ENCODE measurements at regions not wholly inside any gene's neighbourhood (a gene's known extent, or its start where the extent isn't known, plus 50 kb on each side); places are given as distances from the start of the nearest gene placed in this dataset.

GRCh38 chr12:58066296-58066695, 124.9 kb downstream of the ATP23 start:
- H3K9me3 ChIP-seq (ENCODE audit: control insufficient read depth, insufficient read depth, low read depth, low read length): no peaks in the 10 kb centered on the region
- no peaks in the 10 kb centered on the region for H3K36me3 ChIP-seq (ENCODE audit: control insufficient read depth, insufficient read depth, low read length)
- intact Hi-C loops (cut with micrococcal nuclease; ENCODE audit: unreplicated experiment): no loop called here
- in situ Hi-C loops (cut with HindIII; ENCODE audit: low pct_unique_long_range_greater_than_20kb, low sequenced_read_pairs): no loop called here
- DNase-seq (ENCODE audit: low read depth, low spot score) (no peak), ATAC-seq (no peak)
- no peaks in the 10 kb centered on the region for H3K27me3 ChIP-seq (ENCODE audit: control insufficient read depth, insufficient read depth, low read length)
- H3K4me3 ChIP-seq (ENCODE audit: low read depth in 2 of 2, low read length in 2 of 2): no peak overlapping the region
- ChIA-PET CTCF (no interaction called here), POLR2A (no interaction called here)
- H3K4me1 ChIP-seq (ENCODE audit: control insufficient read depth, insufficient read depth, low read length): no peaks in the 10 kb centered on the region
- H3K27ac ChIP-seq (ENCODE audit: low read length): no peak overlapping the region
- TF ChIP-seq POLR2AphosphoS5 (IDR thresholded peaks at IDR 0.05; ENCODE audit: low read depth, low read length) (no peak), REST (IDR thresholded peaks at IDR 0.05; ENCODE audit: insufficient read depth in 1 of 2, low read depth in 2 of 2, low read length in 1 of 2) (no peak), TCF7L2 (IDR thresholded peaks at IDR 0.05; ENCODE audit: low read depth, low read length) (no peak), CTCF (IDR thresholded peaks at IDR 0.05) (no peak), SIN3A (IDR thresholded peaks at IDR 0.05; ENCODE audit: borderline replicate concordance, insufficient read depth, low read depth, low read length) (no peak)
- BruUV-seq (replicated peaks): no TSS peak

GRCh38 chr12:58067610-58068387, 126.4 kb downstream of the ATP23 start:
- in situ Hi-C loops (cut with HindIII; ENCODE audit: low pct_unique_long_range_greater_than_20kb, low sequenced_read_pairs): no loop called here
- BruUV-seq (replicated peaks): no TSS peak

More at GRCh38 chr12:58067610-58068387, 126.4 kb downstream of the ATP23 start:
- no peak for DNase-seq (ENCODE audit: low read depth, low spot score)
- Histone ChIP-seq H3K9me3 (ENCODE audit: control insufficient read depth, insufficient read depth, low read depth, low read length) (no peaks in the 10 kb centered on the region), H3K27ac (ENCODE audit: low read length) (no peak overlapping the region), H3K27me3 (ENCODE audit: control insufficient read depth, insufficient read depth, low read length) (no peaks in the 10 kb centered on the region), H3K4me1 (ENCODE audit: control insufficient read depth, insufficient read depth, low read length) (no peaks in the 10 kb centered on the region), H3K4me3 (ENCODE audit: low read depth in 2 of 2, low read length in 2 of 2) (no peak overlapping the region), H3K36me3 (ENCODE audit: control insufficient read depth, insufficient read depth, low read length) (no peaks in the 10 kb centered on the region)
- POLR2A ChIA-PET: no interaction called here
- TF ChIP-seq TCF7L2 (IDR thresholded peaks at IDR 0.05; ENCODE audit: low read depth, low read length): no peak
- no peak for TF ChIP-seq CTCF (IDR thresholded peaks at IDR 0.05)
- TF ChIP-seq POLR2AphosphoS5 (IDR thresholded peaks at IDR 0.05; ENCODE audit: low read depth, low read length): no peak
- TF ChIP-seq SIN3A (IDR thresholded peaks at IDR 0.05; ENCODE audit: borderline replicate concordance, insufficient read depth, low read depth, low read length): no peak
- no peak for TF ChIP-seq REST (IDR thresholded peaks at IDR 0.05; ENCODE audit: insufficient read depth in 1 of 2, low read depth in 2 of 2, low read length in 1 of 2)
- intact Hi-C loops (cut with micrococcal nuclease; ENCODE audit: unreplicated experiment): no loop called here
- ATAC-seq: peak; percentile 84
- CTCF ChIA-PET: no interaction called here

Measured in Panc1 (cell line).